H7 (cell line): ENCODE measurements at regions not wholly inside any gene's neighbourhood (a gene's known extent, or its start where the extent isn't known, plus 50 kb on each side); places are given as distances from the start of the nearest gene placed in this dataset.

Experiments
- DNase-seq: peaks from one replicate; pipeline ENCODE4 v3.0.0; 2012
- H3K27me3 ChIP-seq: 2 replicates; pipeline ENCODE4 v1.6.0; 2011; ENCODE audit warnings: mild to moderate bottlenecking, low read length; ENCODE audit not compliant: control insufficient read depth, insufficient read depth
- H3K36me3 ChIP-seq: replicated peaks from 2 replicates; pipeline ENCODE4 v1.5.1; 2011; ENCODE audit warnings: low read length; ENCODE audit not compliant: control insufficient read depth, insufficient read depth
- H3K4me3 ChIP-seq: 2 replicates; pipeline ENCODE4 v1.5.1; 2011; ENCODE audit warnings: low read depth, mild to moderate bottlenecking, control low read depth, low read length, moderate library complexity; ENCODE audit not compliant: insufficient read depth

GRCh38 chr1:55278378-55278777 is 63.2 kb upstream of the USP24 start:
- Histone ChIP-seq H3K36me3 (no peaks in the 10 kb centered on the region), H3K4me3 (no peak overlapping the region), H3K27me3 (no peaks in the 10 kb centered on the region)
- no peak for DNase-seq

GRCh38 chr1:55277377-55278130 is 62.4 kb upstream of the USP24 start:
- Histone ChIP-seq H3K27me3 (no peaks in the 10 kb centered on the region), H3K36me3 (no peaks in the 10 kb centered on the region), H3K4me3 (no peak overlapping the region)
- peak; percentile 73 for DNase-seq

GRCh38 chr1:55276671-55277376 is 61.7 kb upstream of the USP24 start:
- DNase-seq: no peak
- no peak overlapping the region for H3K4me3 ChIP-seq
- no peaks in the 10 kb centered on the region for H3K27me3 ChIP-seq
- H3K36me3 ChIP-seq: no peaks in the 10 kb centered on the region

GRCh38 chr1:55275941-55276341 is 60.8 kb upstream of the USP24 start:
- H3K4me3 ChIP-seq: no peak overlapping the region
- DNase-seq: no peak
- no peaks in the 10 kb centered on the region for H3K36me3 ChIP-seq
- no peaks in the 10 kb centered on the region for H3K27me3 ChIP-seq

- no peaks in the 10 kb centered on the region for H3K27me3 ChIP-seq
- H3K4me3 ChIP-seq: no peak overlapping the region
- H3K36me3 ChIP-seq: no peaks in the 10 kb centered on the region
- peak; percentile 38 for DNase-seq
These were observed 60.1 kb upstream of the USP24 start for GRCh38 chr1:55275151-55275748.

- Histone ChIP-seq H3K27me3 (no peaks in the 10 kb centered on the region), H3K36me3 (no peaks in the 10 kb centered on the region), H3K4me3 (no peak overlapping the region)
- DNase-seq: peak; percentile 26
These were observed 57.8 kb upstream of the USP24 start for GRCh38 chr1:55272994-55273393.
